Activated CD8-positive, alpha-beta memory T cell treated with anti-CD3 and anti-CD28 coated beads for 36 hours (primary cell): ENCODE measurements at regions not wholly inside any gene's neighbourhood (a gene's known extent, or its start where the extent isn't known, plus 50 kb on each side); places are given as distances from the start of the nearest gene placed in this dataset.
"Not testable (repeated sequence)": the region's sequence is repeated elsewhere in the genome, so short reads cannot be mapped to it uniquely, and the experiment has no call there.

ENCODE experiments used
- CTCF ChIA-PET: fragments of 350-600 bp; sonication (Branson Sonifier 250); formaldehyde crosslinking; loops from one replicate; lab custom pipeline; 2021; ENCODE audit warnings: antibody characterized with exemption; lab: Charles Lee
- POLR2A ChIA-PET: fragments of 350-600 bp; sonication (Branson Sonifier 250); formaldehyde crosslinking; loops from one replicate; lab custom pipeline; 2021; ENCODE audit warnings: antibody characterized with exemption; lab: Charles Lee

DNA sequence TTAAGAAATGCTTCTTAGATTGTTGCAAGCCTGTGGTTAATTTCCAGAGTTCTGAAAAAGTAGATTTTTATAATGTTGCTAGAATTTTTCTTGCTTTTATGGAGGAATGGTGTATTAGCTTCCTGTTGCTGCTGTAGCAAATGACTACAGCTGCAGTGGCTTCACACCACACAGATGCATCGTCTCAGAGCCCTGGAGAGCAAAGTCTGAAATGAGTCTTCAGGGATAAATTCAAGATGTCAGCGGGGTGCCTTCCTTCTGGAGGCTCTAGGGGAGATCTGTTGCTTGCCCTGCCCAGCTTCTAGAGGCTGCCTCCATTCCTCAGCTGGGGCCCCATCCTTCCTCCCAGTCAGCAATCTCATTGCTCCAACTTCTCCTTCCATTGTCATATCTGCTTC, 187.8 kb downstream of the ZNF516 start:
- ChIA-PET POLR2A (no interaction called here), CTCF (no interaction called here)

DNA sequence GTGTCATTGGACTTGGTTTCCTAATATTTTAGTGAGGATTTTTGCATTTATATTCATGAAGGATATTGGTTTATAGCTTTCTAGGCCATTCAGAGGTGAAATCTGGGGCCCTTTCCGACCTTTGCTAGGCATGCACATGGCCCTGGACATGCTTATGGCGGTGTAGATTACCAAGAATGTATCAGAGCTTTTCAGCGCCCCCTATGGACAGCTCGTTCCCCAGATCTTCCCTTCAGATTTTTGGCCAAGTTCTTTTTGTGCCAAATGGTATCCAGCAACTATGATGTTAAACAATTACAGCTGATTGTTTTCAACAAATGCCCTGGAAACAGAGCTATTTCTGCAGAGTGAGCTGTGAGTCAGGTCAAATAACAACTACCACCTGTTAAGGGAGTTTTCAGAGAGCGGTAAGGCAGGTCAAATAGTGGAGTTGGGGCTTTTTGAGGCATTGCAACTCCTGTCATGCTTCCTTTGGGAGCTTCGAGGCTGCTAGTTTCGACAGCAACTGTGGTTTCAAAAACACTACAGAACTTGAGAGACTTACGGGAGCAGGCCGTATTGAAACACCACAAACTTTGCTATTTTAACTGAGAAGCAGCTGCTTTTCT, 188.3 kb downstream of the ZNF516 start:
- CTCF ChIA-PET: no interaction called here
- POLR2A ChIA-PET: no interaction called here

DNA sequence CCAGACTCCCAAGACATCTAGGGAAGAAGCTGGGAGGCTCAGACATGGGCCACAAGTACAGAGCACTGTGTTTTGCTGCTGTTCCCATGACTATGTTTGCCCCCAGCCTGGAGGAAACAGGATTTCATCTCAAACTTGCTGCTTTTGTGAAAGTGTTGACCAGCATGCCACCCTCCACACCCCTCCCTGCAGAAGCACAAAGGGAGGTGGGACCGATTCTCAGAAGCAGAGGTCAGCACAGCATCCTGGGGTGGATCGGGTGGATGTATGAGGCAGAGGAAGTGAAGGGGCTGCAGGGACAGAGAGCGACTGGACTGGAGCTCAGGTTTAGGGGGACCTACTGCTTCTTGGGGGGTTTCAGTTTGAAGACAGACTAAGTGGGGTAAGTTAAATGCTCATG, 209.2 kb downstream of the ZNF516 start:
- POLR2A ChIA-PET: no interaction called here
- CTCF ChIA-PET: no interaction called here

DNA sequence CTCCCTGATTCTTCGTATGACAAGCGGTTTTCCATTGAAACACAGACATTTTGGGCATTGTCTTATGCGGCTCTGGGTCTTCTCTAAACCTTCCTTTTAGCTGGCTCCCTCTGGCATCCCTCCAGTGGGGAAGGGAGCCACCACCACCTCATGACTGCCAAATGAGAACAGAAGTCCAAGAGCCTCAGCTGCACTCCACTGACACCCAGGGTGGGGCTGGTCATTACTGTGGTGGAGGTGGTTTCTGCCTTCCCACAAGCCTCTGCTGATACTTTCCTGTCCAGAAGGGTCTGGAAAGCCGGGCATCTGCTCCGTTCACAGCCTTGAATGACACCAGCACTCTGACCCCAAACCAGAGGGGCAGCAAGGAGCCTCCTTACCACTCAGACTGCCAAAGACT, 213.5 kb downstream of the ZNF516 start:
- POLR2A ChIA-PET: no interaction called here
- CTCF ChIA-PET: no interaction called here

DNA sequence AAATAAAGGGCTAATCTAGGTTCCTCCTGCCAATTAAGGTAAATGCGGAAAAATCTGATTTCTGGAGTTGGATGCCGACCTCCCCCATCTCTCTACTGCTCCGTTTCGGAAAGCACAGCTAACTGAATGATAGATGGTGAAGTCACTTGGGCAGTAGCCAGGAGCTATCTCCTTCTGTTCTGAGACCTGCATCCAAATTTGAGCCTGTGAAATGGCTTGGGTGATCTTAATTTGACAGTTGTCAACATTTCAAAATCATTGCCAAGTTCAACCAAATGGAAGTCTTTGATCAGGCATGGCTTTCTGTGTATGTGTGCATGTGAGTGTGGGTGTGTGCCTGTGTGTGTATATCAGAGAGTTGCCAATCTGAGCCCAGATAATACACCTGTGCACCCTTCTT, 217.2 kb downstream of the ZNF516 start:
- CTCF ChIA-PET: no interaction called here
- POLR2A ChIA-PET: no interaction called here

DNA sequence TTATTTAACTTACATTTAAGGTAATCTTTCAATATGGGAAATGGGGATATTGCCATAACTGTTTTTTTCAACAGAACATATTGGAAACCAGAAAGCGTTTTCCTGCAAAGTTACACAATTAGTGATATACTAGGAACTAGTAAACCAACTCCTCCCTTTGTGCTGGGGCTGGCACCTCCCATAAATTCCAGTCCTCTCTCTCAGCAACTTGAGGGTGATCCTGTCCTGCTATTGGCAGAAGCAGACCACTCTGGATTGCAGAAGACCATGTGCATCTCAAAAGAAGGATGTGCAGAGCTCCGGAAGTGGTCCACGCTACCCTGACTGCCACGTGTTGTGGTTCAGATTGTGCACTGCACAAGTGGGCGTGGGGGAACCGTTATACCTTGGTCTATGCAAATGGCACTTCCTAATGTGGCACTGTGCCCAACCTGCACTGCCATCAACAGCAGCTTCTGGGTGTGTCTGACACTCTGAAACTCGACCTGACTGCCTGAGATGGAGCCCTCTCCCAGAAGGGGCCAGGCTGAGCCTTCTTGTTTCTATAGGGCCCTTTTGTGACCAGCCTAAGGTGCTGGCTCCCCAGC, 219.2 kb downstream of the ZNF516 start:
- ChIA-PET POLR2A (no interaction called here), CTCF (no interaction called here)

DNA sequence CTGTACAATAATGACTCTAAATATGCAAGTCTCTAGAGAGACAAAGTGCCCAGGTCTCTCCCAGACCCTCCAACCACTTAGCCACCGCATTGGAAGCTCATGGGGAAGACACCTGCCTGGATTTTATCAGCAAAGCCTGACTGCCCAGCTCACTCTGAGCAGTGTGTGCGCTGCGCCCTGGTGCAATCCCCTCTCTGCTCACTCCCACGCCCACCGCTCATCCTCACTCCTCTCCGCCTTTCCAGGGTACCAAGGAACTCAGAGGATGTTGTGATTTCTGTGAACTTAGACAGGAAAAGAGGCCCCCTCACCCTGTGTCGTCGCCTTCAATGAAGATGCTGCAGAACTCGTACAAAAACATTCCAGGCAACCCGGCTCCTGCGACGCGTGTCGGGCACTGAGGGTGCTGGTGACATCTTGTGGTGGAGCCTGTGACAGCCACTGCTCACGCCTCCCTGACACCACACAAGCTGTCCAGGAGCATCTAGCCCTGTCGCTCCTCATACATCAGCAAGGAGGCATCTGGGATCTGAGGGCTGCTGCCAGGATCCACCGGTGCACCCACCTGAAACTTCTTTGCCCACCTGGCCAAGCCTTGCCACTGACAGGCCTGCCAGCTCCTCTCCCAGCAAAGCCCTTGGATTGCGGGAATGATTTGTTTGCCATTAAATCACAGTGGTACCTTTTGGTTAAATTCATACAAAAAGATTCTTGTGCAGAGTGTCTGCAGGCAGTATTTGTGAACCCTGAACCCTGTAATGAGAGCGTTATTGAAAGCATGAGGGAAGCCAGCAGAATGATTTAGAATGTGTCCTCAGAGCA, 220.4 kb downstream of the ZNF516 start:
- ChIA-PET POLR2A (no interaction called here), CTCF (no interaction called here)

DNA sequence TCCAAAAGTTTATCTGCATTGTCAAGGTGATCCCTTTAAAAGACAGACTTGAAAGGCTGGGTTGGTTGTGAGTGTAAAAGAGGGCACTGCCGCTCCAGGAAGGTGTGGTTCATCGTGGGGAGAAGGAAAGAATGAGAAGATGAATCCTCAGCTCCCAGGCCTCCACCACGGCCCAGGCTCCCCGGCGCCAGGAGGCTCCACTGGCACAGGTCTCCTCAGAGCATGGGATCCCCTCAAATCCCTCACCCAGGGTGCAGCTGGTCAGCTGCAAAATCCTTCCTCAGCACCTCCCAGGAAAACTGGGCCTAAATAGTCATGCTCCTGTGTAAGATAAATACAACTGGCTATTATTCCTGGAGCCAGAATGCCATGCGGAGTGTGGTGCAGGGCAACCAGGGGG, 221.1 kb downstream of the ZNF516 start:
- CTCF ChIA-PET: no interaction called here

DNA sequence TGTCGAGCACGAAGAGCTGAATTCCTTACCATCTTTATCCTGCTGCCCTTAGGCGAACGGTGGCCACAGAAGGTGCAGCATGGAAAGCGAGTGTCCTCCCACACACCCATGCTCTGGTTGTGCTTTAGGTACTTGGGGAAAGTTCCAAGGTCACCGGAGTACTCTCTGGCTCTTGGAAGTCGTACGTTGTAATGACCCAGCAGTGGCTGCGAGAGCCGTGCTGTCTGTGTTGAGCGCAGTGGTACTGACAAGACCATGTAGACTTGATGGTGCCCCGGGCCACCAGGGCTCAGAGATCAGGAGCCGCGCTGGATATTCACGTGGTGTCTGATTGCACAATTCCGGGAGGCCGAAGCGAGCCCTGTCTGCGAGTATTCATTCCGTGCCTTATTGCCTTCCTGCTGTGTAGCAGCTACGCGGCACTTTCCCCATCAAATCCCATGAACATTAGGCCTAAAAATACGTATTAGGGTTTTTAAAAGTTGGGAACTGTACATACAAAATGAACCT, 222.0 kb downstream of the ZNF516 start:
- CTCF ChIA-PET: no interaction called here

More for the DNA sequence above, 221.1 kb downstream of the ZNF516 start:
- POLR2A ChIA-PET: no interaction called here

DNA sequence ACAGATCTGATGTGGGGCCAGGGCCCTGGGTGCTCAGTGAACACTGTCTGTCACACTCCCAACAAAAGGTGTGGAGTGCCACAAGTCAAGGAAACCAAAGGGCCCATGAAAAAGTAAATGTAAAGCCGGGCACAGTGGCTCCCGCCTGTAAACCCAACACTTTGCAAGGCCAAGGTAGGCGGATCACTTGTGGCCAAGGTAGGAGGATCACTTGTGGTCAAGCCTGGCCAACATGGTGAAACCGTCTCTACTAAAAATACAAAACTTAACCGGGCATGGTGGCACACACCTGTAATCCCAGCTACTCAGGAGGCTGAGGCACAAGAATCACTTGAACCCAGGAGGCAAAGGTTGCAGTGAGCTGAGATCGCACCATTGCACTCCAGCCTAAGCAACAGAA, 227.6 kb downstream of the ZNF516 start:
- CTCF ChIA-PET, POLR2A ChIA-PET: not testable (repeated sequence)

More for the DNA sequence above, 222.0 kb downstream of the ZNF516 start:
- POLR2A ChIA-PET: no interaction called here

DNA sequence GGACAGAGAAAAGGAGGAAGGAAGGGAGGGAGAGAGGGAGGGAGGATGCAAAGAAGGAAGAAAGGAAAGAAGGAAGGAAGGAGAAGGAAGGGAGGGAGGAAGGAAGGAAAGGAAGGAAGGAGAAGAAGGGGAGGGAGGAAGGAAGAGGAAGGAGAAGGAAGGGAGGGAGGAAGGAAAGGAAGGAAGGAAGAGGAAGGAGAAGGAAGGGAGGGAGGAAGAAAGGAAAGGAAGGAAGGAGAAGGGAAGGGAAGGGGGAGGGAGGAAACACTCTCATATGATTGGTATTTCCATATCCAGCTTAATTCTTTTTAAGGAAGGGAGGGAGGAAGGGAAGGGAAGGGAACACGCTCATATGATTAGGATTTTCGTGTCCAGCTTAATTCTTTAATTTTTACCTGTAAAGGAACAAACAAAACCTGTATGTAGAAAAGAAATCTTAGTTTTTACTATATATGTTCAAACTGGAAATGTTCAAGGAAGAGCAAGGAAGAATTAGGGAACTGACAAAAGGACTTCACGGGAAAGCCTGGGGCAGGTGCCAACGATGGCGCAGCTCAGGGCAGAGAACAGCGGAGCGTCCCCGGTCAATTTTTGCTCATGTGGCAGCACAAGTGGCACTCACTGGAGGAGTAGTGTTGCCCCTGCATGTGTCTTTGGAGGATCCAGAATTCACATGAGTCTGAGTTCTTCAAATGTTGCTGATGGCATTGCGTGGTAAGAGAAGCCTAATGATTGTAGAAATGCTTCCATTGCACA, 228.6 kb downstream of the ZNF516 start:
- POLR2A ChIA-PET: no interaction called here

DNA sequence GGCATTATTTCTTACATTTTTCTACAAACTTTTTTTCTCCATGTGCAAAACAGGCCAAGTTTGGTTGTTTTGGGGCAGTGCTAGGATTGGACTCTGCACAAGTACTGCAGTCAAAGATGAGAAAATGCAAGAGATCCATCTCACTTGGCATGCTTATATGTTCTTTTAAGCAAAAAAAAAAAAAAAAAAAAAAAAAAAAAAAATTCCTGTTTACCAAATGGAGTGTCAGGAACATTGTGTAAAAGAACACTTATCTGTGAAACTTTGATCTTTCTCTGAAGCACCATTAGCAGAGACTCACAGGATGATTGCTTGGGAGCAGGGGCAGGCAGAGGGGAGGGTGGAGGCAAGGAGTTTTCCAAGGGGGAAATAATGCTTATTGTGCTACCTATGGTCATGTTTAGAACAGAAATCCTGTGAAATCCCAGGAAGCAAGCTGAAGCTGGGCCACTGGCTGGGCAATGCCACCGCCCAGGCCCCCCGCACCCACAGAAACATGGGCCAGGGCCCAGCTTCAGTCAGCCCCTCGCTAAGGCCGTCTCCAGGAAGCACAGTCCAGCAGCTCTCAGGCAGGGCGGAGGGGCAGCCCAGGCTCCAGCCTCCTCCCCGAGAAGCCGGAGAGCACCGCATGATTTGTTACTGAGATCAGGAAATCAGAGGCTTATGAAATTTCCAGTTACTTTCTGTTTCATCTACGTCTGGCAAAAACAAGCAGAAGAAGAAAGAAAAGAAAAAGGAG, 229.4 kb downstream of the ZNF516 start:
- CTCF ChIA-PET: no interaction called here

More for the DNA sequence above, 228.6 kb downstream of the ZNF516 start:
- CTCF ChIA-PET: no interaction called here

DNA sequence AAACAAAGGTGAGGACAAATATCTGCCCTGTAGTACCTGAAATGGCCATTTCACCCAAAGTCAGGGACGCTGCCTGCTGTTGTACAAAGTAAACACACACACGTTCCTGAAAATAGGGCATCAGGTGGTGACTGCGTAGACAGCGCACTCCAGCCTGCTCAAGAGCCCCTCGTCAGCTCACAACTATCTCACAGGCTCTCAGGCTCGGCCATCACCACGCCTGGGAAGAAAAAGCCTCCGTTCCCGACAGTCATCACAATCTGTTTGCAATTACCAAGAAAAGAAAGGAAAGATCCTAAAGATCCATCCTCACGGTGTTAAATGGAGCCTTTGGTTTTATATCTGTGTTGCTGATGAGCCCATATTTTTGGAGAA, 230.2 kb downstream of the ZNF516 start:
- CTCF ChIA-PET: no interaction called here

More for the DNA sequence above, 229.4 kb downstream of the ZNF516 start:
- POLR2A ChIA-PET: no interaction called here

DNA sequence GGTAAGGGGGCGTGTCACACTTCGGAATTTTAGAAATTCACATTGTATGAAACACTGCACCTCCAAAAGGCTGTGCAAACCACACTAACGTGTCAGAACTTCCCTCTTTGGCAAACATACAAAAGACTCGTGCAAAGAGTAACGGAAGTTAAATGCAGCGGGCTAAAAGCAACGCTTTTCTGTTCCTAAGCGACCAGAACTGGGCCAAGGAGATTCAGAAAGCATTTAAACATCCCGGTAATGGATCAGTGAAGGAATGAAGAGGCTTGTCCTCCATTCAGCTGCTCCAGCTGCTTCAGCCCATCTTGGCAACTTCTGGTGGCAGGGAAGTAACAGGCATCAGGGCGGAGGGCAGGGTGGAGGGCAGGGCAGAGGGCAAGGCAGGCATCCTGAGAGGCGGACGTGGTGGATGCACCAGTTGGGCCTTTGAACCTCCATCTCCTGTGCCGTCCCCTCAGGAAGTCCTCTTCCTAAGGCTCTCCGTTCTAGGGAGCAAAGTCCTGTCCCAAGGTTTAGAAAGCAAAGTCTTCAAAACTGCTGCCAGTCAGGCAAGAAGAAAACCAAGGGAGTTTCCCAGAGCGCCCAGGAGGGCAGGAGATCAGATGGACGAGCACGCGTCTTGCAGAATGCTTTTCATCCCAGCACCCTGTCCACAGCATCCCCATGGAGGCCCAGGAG, 230.7 kb downstream of the ZNF516 start:
- ChIA-PET POLR2A (interaction anchor here (0.7 kb wide), 1 partner anchor 1225 kb away, joined by 3 read pairs; no protein-coding TSS in a partner anchor), CTCF (no interaction called here)

More for the DNA sequence above, 230.2 kb downstream of the ZNF516 start:
- POLR2A ChIA-PET: interaction anchor here (0.7 kb wide), 1 partner anchor 1226 kb away, joined by 3 read pairs; no protein-coding TSS in a partner anchor

DNA sequence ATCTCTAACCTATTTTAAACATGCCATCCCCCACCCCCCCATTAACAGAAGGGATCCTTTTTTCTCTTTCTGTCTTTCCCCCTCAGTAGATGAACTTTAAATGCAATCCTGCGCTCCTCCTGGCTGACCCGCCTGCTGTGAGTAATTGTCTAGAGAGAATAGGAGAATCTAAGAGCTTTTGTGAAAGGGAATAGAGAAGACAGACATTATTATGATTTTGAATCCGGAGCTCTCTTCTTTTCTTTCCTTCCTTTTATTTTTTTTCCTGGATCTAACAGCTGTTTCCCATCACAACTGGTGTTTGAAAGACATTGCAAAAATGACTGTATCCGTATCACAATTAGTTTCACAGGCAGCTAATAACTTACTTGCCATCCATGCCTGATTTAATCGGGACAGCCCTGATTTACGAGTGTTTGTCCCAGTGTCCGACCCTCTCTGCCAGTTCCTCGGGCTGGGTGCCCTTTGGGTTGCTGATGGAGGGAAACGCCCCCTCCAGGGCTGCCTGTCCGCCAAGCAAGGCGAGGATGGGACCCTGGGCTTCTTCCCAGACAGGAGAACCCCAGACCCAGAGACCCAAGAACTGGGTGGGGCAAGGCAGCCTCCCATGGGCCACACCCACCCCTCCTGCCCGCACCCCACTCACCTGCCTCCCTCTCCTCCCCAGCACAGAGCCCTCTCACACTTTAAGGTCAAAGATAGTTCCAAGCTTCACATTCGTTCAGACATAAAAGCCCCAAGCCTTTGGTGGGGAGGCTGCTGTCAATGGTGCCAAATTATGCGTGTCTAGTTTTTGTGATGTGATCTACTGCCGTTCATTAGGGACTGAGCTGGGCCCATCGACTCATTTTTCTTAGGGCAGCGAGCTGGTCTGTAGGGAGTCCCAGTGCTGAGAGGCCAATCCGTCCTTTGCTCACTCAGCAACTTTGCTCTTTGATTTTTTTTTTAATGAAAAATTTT, 231.7 kb downstream of the ZNF516 start:
- CTCF ChIA-PET: no interaction called here
- POLR2A ChIA-PET: no interaction called here

DNA sequence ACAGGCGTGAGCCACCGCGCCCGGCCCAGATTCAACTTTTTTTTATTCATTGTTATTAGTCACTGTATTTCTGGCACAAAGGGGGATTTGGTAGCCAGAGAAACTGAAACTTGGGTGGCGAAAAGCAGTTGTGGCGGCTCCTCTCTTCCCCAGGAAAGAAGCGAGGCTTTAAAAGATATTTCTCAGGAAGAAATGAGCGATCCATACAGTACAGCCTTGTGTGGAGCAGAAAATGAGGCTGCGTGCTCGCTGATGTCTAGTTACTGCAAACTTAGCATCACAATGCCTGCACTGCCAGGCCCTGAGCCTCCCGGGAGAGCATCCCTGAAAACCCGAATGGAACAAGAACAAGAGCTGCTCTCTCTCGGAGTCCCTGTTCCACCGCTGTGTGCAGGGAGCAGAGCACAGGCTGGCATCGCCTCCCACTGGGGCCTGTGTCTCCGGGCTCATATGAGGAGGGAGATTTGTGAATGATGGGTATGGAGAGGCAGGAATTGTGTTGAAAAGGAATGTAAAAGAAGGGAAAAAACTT, 234.0 kb downstream of the ZNF516 start:
- POLR2A ChIA-PET: no interaction called here
- CTCF ChIA-PET: no interaction called here

DNA sequence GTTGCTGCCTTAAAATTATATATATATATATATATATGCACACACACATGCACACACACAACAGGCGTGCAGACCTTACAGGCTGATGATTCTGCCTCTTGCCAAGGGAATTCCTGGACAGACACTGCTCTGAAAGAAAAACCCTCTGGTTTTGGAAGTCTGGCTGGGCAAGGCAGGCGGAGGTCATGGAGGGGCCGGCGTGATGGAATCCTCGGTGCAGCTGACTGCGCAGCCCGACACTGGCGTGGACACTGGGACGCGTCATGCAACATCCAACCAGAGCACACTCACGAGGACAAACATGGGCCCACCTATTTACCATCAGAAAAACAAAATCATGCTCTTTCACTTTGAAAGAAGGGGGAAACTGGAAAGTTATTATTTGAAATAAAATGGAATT, 235.3 kb downstream of the ZNF516 start:
- POLR2A ChIA-PET: no interaction called here
- CTCF ChIA-PET: interaction anchor here (0.7 kb wide), 1 partner anchor 1470 kb away, joined by 3 read pairs; no protein-coding TSS in a partner anchor
